ENCODE measurements at regions not wholly inside any gene's neighbourhood (a gene's known extent, or its start where the extent isn't known, plus 50 kb on each side); places are given as distances from the start of the nearest gene placed in this dataset.

GRCh38 chr14:97224016-97224415 lies 426.8 kb downstream of the VRK1 start:
- Histone ChIP-seq H3K4me3 (ENCODE audit: low read depth, low read length) (no peak overlapping the region), H3K4me1 (ENCODE audit: control insufficient read depth, insufficient read depth, low read length) (no peaks in the 10 kb centered on the region), H3K27ac (ENCODE audit: extremely low read depth, low read depth, low read length) (no peak overlapping the region), H3K36me3 (ENCODE audit: control insufficient read depth in 2 of 2, insufficient read depth in 1 of 2, low read length in 2 of 2) (no peaks in the 10 kb centered on the region), H3K9me3 (ENCODE audit: control insufficient read depth, insufficient read depth, low read depth, low read length) (no peaks in the 10 kb centered on the region)
- ChIA-PET POLR2A (no interaction called here), CTCF (no interaction called here)
- TF ChIP-seq ZNF433 (tag by site-specific recombination; IDR thresholded peaks at IDR 0.05; ENCODE audit: low read depth) (no peak), ZNF513 (tag by site-specific recombination; IDR thresholded peaks at IDR 0.05) (no peak), KLF10 (tag by site-specific recombination; IDR thresholded peaks at IDR 0.05) (no peak)

- ChIA-PET POLR2A (no interaction called here), CTCF (no interaction called here)
Measured at GRCh38 chr14:97230051-97230450, 432.9 kb downstream of the VRK1 start.

GRCh38 chr14:97233319-97233985 lies 436.3 kb downstream of the VRK1 start:
- POLR2A ChIA-PET: no interaction called here
- Histone ChIP-seq H3K9me3 (ENCODE audit: control insufficient read depth, insufficient read depth, low read depth, low read length) (no peaks in the 10 kb centered on the region), H3K4me1 (ENCODE audit: control insufficient read depth, insufficient read depth, low read length) (no peaks in the 10 kb centered on the region), H3K36me3 (ENCODE audit: control insufficient read depth in 2 of 2, insufficient read depth in 1 of 2, low read length in 2 of 2) (no peaks in the 10 kb centered on the region), H3K27ac (ENCODE audit: extremely low read depth, low read depth, low read length) (no peak overlapping the region), H3K4me3 (ENCODE audit: low read depth, low read length) (no peak overlapping the region)
- no peak for TF ChIP-seq ZBTB6 (tag by site-specific recombination; IDR thresholded peaks at IDR 0.05)
- CTCF ChIA-PET: no interaction called here

More at GRCh38 chr14:97230051-97230450, 432.9 kb downstream of the VRK1 start:
- Histone ChIP-seq H3K27ac (ENCODE audit: extremely low read depth, low read depth, low read length) (no peak overlapping the region), H3K36me3 (ENCODE audit: control insufficient read depth in 2 of 2, insufficient read depth in 1 of 2, low read length in 2 of 2) (no peaks in the 10 kb centered on the region), H3K4me1 (ENCODE audit: control insufficient read depth, insufficient read depth, low read length) (no peaks in the 10 kb centered on the region), H3K9me3 (ENCODE audit: control insufficient read depth, insufficient read depth, low read depth, low read length) (no peaks in the 10 kb centered on the region), H3K4me3 (ENCODE audit: low read depth, low read length) (no peak overlapping the region)
- TF ChIP-seq ZNF555 (tag by site-specific recombination; conservative IDR thresholded peaks at IDR 0.05) (no peak), KLF17 (tag by site-specific recombination; IDR thresholded peaks at IDR 0.05) (no peak), ZNF175 (tag by site-specific recombination; IDR thresholded peaks at IDR 0.05) (no peak), ZNF777 (tag by site-specific recombination; IDR thresholded peaks at IDR 0.05; ENCODE audit: borderline replicate concordance) (no peak), ZNF549 (tag by site-specific recombination; IDR thresholded peaks at IDR 0.05) (no peak), ZFP69B (tag by site-specific recombination; IDR thresholded peaks at IDR 0.05) (no peak), ZFHX2 (tag by site-specific recombination; conservative IDR thresholded peaks at IDR 0.05) (no peak), EGR2 (tag by site-specific recombination; IDR thresholded peaks at IDR 0.05; ENCODE audit: low read depth) (no peak), ZNF174 (tag by site-specific recombination; IDR thresholded peaks at IDR 0.05) (no peak), ZNF404 (tag by site-specific recombination; IDR thresholded peaks at IDR 0.05) (no peak), ZNF623 (tag by site-specific recombination; IDR thresholded peaks at IDR 0.05) (no peak), ZNF324 (tag by site-specific recombination; IDR thresholded peaks at IDR 0.05) (no peak)
